GM23248 (cell line): ENCODE measurements at regions not wholly inside any gene's neighbourhood (a gene's known extent, or its start where the extent isn't known, plus 50 kb on each side); places are given as distances from the start of the nearest gene placed in this dataset.

Experiments used
- DNase-seq: peaks from one replicate; pipeline ENCODE4 v3.0.0-alpha.2; 2015
- H2AFZ ChIP-seq: fragments of 200-600 bp; sonication (generic); 2 replicates; pipeline ENCODE4 v1.6.1; 2016; ENCODE audit warnings: antibody characterized with exemption
- H3F3A ChIP-seq: fragments of 200-600 bp; sonication (generic); 2 replicates; pipeline ENCODE4 v1.6.1; 2016; ENCODE audit warnings: mild to moderate bottlenecking, antibody characterized with exemption, mixed run types; ENCODE audit not compliant: insufficient read depth
- H3K27ac ChIP-seq: fragments of 200-600 bp; sonication (generic); 2 replicates; pipeline ENCODE4 v1.5.1; 2016; ENCODE audit warnings: mild to moderate bottlenecking
- H3K27me3 ChIP-seq: fragments of 200-600 bp; sonication (generic); replicated peaks from 2 replicates; pipeline ENCODE4 v1.6.1; 2016; ENCODE audit warnings: mild to moderate bottlenecking; ENCODE audit not compliant: insufficient read depth
- H3K36me3 ChIP-seq: fragments of 200-600 bp; sonication (generic); 2 replicates; pipeline ENCODE4 v1.6.1; 2016; ENCODE audit warnings: low read depth, mild to moderate bottlenecking
- H3K4me1 ChIP-seq: fragments of 200-600 bp; sonication (generic); 2 replicates; pipeline ENCODE4 v1.6.1; 2016; ENCODE audit warnings: mild to moderate bottlenecking; ENCODE audit not compliant: insufficient read depth
- H3K4me2 ChIP-seq: fragments of 200-600 bp; sonication (generic); one replicate; pipeline ENCODE4 v1.6.1; 2016; ENCODE audit warnings: mild to moderate bottlenecking; ENCODE audit not compliant: unreplicated experiment
- H3K4me3 ChIP-seq: fragments of 200-600 bp; sonication (generic); 2 replicates; pipeline ENCODE4 v1.5.1; 2016; ENCODE audit warnings: mild to moderate bottlenecking
- H3K79me2 ChIP-seq: fragments of 200-600 bp; sonication (generic); 2 replicates; pipeline ENCODE4 v1.6.1; 2016; ENCODE audit warnings: mild to moderate bottlenecking; ENCODE audit not compliant: insufficient read depth
- H3K9ac ChIP-seq: fragments of 200-600 bp; sonication (generic); 2 replicates; pipeline ENCODE4 v1.6.1; 2016; ENCODE audit warnings: mild to moderate bottlenecking
- H3K9me2 ChIP-seq: fragments of 200-600 bp; sonication (generic); 2 replicates; pipeline ENCODE4 v1.6.1; 2016; ENCODE audit warnings: mixed run types, mild to moderate bottlenecking, moderate library complexity; ENCODE audit not compliant: insufficient read depth
- H3K9me3 ChIP-seq: fragments of 200-600 bp; sonication (generic); one replicate; pipeline ENCODE4 v1.6.1; 2017; ENCODE audit warnings: low read depth
- H4K20me1 ChIP-seq: fragments of 200-600 bp; sonication (generic); 2 replicates; pipeline ENCODE4 v1.6.0; 2016; ENCODE audit not compliant: insufficient read depth
- EZH2 ChIP-seq: fragments of 200-600 bp; sonication (generic); IDR thresholded peaks from 2 replicates; pipeline ENCODE4 v1.6.1; 2018; ENCODE audit warnings: antibody characterized with exemption, mild to moderate bottlenecking; ENCODE audit not compliant: insufficient read depth, poor library complexity, severe bottlenecking
- EZH2phosphoT487 ChIP-seq: fragments of 200-600 bp; sonication (generic); IDR thresholded peaks from 2 replicates; pipeline ENCODE4 v1.6.1; 2018; ENCODE audit warnings: antibody characterized with exemption, moderate library complexity, mild to moderate bottlenecking, low read depth; ENCODE audit not compliant: insufficient read depth
- WGBS, 2 experiments: methylation state at CpG; one replicate each; pipeline ENCODE4 v1.1.6; 2015 to 2017; ENCODE audit warnings: low lambda C conversion rate in 2 of 2, low coverage in 1 of 2; ENCODE audit errors: missing lambda C conversion rate in 2 of 2; 5-methylcytosine and 5-hydroxymethylcytosine counted together
- in situ Hi-C: fragments of 300-500 bp; cut with MboI; formaldehyde crosslinking; loops from 2 replicates; pipeline ENCODE4 v1.15.0; 2020

DNA sequence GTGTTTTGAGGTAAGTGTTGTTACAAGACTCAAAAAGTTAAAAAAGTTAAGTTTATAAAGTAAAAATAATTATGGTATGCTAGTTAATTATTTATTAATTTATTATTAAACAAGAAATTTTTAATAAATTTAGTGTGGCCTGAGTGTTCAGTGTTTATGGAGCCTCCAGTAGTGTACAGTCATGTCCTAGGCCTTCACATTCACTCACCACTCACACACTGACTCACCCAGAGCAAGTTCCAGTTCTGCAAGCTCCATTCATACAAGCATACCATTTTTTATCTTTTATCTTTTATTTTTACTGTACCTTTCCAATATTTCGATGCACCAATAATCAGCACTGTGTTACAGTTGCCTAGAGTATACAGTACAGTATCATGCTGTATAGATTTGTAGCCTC lies 381.2 kb upstream of the MGMT start:
- H3K27me3 ChIP-seq: no peaks in the 10 kb centered on the region
- no peak overlapping the region for H3K4me3 ChIP-seq
- no peak overlapping the region for H3K4me2 ChIP-seq
- no peak for TF ChIP-seq EZH2
- no peak for TF ChIP-seq EZH2phosphoT487
- no peak overlapping the region for H3K27ac ChIP-seq
- no peaks in the 10 kb centered on the region for H3K79me2 ChIP-seq
- no peaks in the 10 kb centered on the region for H3K36me3 ChIP-seq
- 34 to 40% methylated on average over 1 of the region's 1 CpG for WGBS, 2 experiments
- in situ Hi-C loops: no loop called here
- H4K20me1 ChIP-seq: no peaks in the 10 kb centered on the region
- peak; percentile 25 for DNase-seq
- H3K4me1 ChIP-seq: no peaks in the 10 kb centered on the region
- H3F3A ChIP-seq: no peaks in the 10 kb centered on the region
- no peak overlapping the region for H2AFZ ChIP-seq
- no peaks in the 10 kb centered on the region for H3K9me3 ChIP-seq
- H3K9me2 ChIP-seq: no peaks in the 10 kb centered on the region
- no peak overlapping the region for H3K9ac ChIP-seq

DNA sequence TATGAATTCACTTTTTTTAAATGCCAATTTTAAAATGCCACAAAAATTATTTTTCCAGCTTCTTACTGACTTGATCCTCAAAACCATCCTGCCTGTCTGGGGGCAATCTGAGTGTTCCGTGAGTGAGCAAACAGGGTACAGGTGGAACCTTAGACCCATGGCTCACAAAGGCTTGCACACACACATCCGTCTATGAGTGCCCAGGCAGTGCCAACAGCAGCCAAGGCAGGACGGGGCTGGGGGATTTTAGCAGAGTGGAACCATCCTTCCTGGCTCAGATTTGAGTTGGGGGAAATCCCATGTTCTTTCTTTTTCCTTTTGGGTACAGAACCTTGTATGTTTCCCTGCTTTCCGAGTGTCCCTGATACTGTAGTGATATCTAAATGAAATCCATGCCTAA lies 377.7 kb upstream of the MGMT start:
- Histone ChIP-seq H3K9me3 (no peaks in the 10 kb centered on the region), H3K9ac (no peak overlapping the region), H3K27me3 (no peaks in the 10 kb centered on the region), H4K20me1 (no peaks in the 10 kb centered on the region), H3F3A (no peaks in the 10 kb centered on the region), H3K36me3 (no peaks in the 10 kb centered on the region), H3K4me3 (no peak overlapping the region), H3K4me2 (no peak overlapping the region), H3K79me2 (no peaks in the 10 kb centered on the region), H2AFZ (no peak overlapping the region), H3K9me2 (no peaks in the 10 kb centered on the region), H3K27ac (no peak overlapping the region), H3K4me1 (no peaks in the 10 kb centered on the region)
- no peak for DNase-seq
- TF ChIP-seq EZH2 (no peak), EZH2phosphoT487 (no peak)
- in situ Hi-C loops: no loop called here
- WGBS, 2 experiments: 37 to 45% methylated on average over 4 of the region's 4 CpGs

DNA sequence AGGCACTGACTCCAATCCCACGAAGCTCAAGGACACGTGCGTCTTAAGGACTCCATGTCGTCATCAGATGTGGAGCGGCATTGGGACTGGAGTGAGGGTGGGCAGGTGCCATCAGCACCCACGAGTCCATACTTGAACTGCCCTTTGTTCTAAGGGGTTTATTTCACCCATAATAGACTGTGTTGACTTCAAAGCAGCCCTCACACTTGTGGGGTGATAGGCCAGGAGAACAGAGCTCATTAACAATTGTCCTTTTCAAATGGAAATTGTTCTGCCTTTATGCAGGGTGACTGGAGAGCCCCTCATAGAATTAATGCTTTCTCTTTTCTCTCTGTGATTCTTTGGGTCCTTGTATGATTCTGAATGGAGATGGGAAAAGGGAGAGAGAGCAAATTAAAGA lies 376.9 kb upstream of the MGMT start:
- Histone ChIP-seq H3K9me3 (no peaks in the 10 kb centered on the region), H3K9me2 (no peaks in the 10 kb centered on the region), H3K79me2 (no peaks in the 10 kb centered on the region), H3K27me3 (no peaks in the 10 kb centered on the region), H4K20me1 (no peaks in the 10 kb centered on the region), H3K27ac (no peak overlapping the region), H3K4me1 (no peaks in the 10 kb centered on the region), H3K9ac (no peak overlapping the region), H2AFZ (no peak overlapping the region), H3K36me3 (no peaks in the 10 kb centered on the region), H3F3A (no peaks in the 10 kb centered on the region), H3K4me2 (no peak overlapping the region), H3K4me3 (no peak overlapping the region)
- no peak for DNase-seq
- TF ChIP-seq EZH2phosphoT487: no peak
- TF ChIP-seq EZH2: no peak
- in situ Hi-C loops: no loop called here
- 61 to 74% methylated on average over 6 of the region's 6 CpGs for WGBS, 2 experiments

- no peak for DNase-seq
- Histone ChIP-seq H3K27ac (no peak overlapping the region), H3K9me2 (no peaks in the 10 kb centered on the region), H4K20me1 (no peaks in the 10 kb centered on the region), H3K4me1 (peaks cover under 1% of the 10 kb centered on the region; the same call in 1 of the 2 replicates), H3K4me2 (no peak overlapping the region), H3K4me3 (no peak overlapping the region), H3K9ac (no peak overlapping the region), H3K36me3 (no peaks in the 10 kb centered on the region), H3K9me3 (no peaks in the 10 kb centered on the region), H3F3A (no peaks in the 10 kb centered on the region), H3K27me3 (no peaks in the 10 kb centered on the region), H3K79me2 (no peaks in the 10 kb centered on the region), H2AFZ (no peak overlapping the region)
- in situ Hi-C loops: no loop called here
- no peak for TF ChIP-seq EZH2phosphoT487
- TF ChIP-seq EZH2: no peak
- WGBS, 2 experiments: 29 to 43% methylated on average over 6 of the region's 6 CpGs
These were observed 376.2 kb upstream of the MGMT start for GRCh38 chr10:129090618-129091366.

- DNase-seq: no peak
- Histone ChIP-seq H3K9ac (no peak overlapping the region), H2AFZ (no peak overlapping the region), H4K20me1 (no peaks in the 10 kb centered on the region), H3K4me1 (peaks cover 13% of the 10 kb centered on the region; the same call in 1 of the 2 replicates), H3K27ac (no peak overlapping the region), H3K9me2 (no peaks in the 10 kb centered on the region), H3K79me2 (no peaks in the 10 kb centered on the region), H3K9me3 (no peaks in the 10 kb centered on the region), H3K4me3 (no peak overlapping the region), H3K36me3 (no peaks in the 10 kb centered on the region), H3F3A (0 out of 2 replicates have a peak, but pooled peaks cover 4% of the 10 kb centered on the region), H3K27me3 (no peaks in the 10 kb centered on the region), H3K4me2 (no peak overlapping the region)
- in situ Hi-C loops: no loop called here
- TF ChIP-seq EZH2phosphoT487 (no peak), EZH2 (no peak)
- WGBS, 2 experiments: 73 to 87% methylated on average over 8 of the region's 8 CpGs
These were observed 373.4 kb upstream of the MGMT start for GRCh38 chr10:129093641-129094040.
